Right cardiac atrium (tissue), 5 donors: ENCODE measurements at regions not wholly inside any gene's neighbourhood (a gene's known extent, or its start where the extent isn't known, plus 50 kb on each side); places are given as distances from the start of the nearest gene placed in this dataset.

Experiments used
- ATAC-seq, 2 donors: fragments of 200-7000 bp; cut with Tn5 transposase; one replicate each; pipeline versions ENCODE4 v1.8.0 to v1.9.1; 2020; ENCODE audit warnings: moderate library complexity in 2 of 2, mild to moderate bottlenecking in 1 of 2
- DNase-seq, 3 donors: peaks; one replicate each; pipeline ENCODE4 v3.0.0-alpha.2; 2020
- H3K27ac ChIP-seq: one replicate; pipeline ENCODE4 v1.5.1; 2013; ENCODE audit warnings: mild to moderate bottlenecking, low read length, control low read depth, moderate library complexity
- H3K27me3 ChIP-seq: one replicate; pipeline ENCODE4 v1.6.1; 2013; ENCODE audit not compliant: control insufficient read depth, insufficient read depth
- H3K4me1 ChIP-seq: one replicate; pipeline ENCODE4 v1.6.1; 2013; ENCODE audit warnings: low read length; ENCODE audit not compliant: control insufficient read depth, insufficient read depth
- H3K4me3 ChIP-seq: one replicate; pipeline ENCODE4 v1.5.1; 2013; ENCODE audit warnings: low read length, control low read depth
- H3K9me3 ChIP-seq: one replicate; pipeline ENCODE4 v1.6.1; 2013; ENCODE audit warnings: low read length; ENCODE audit not compliant: control insufficient read depth
- WGBS: extraction: QIAGEN DNeasy Blood & Tissue Kit; methylation state at CpG from one replicate; pipeline ENCODE4 v1.1.7; 2013; 5-methylcytosine and 5-hydroxymethylcytosine counted together
- intact Hi-C, 4 donors: fragments of 100-400 bp; cut with DNase I; formaldehyde crosslinking; loops; one replicate each; pipeline versions ENCODE4 v1.11.0 to v1.14.0; 2022 to 2023
- donor health status: healthy with polysubstance abuse.
- donor health status: DM: no; HTN: yes; CAD: no.
- donor health status: DM: no; HTN: no; CAD: no.
- donor health status: DM: no; HTN: yes; CAD: no; lungs with severe emphysema.
- donor health status: DM: yes; HTN: yes; CAD: no.

DNA sequence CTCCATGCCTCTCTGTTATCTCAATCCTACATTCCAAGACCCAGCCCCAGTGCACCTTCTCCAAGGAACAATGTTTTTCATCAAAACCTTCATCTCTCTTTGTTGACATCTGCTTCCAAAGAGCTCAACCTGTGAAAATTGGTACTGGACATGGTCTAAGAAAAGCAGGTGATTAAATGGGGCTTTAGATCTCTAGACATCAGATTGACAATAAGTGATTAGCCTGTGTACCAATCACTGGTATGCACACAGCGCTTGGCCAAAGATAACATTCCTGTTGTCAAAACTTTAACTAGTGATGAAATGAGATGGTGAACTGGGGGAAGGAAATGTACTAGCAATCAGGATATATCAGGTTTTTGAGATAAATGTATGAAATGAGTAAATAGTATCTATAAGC lies 183.3 kb downstream of the TDRD15 start:
- Histone ChIP-seq H3K9me3 (no peaks in the 10 kb centered on the region), H3K27ac (no peak overlapping the region), H3K4me3 (no peak overlapping the region), H3K27me3 (no peaks in the 10 kb centered on the region), H3K4me1 (no peaks in the 10 kb centered on the region)
- DNase-seq: no peak
- intact Hi-C loops: no loop called here
- whole genome bisulfite sequencing: 81% methylated on average over 1 of the region's 1 CpG
- ATAC-seq: no peak

DNA sequence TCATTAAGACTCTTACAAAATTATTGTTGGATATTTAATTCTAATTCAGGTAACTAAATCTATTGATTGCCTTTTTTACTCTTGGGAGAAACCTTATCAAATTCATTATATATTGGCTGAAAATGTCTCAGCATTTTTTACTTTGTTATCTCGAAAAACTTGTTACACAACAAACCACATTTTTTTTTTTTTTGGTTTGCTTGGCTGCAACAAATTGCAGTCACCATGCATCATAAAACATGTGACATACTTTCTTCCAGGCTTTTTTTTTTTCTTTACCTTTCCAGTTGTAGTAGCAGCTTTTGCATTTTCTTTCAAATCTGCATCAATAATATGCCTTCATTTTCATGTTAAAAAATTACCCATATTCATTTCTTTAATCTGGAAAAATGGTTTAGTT lies 186.7 kb downstream of the TDRD15 start:
- 55% methylated on average over 1 of the region's 1 CpG for WGBS
- Histone ChIP-seq H3K27ac (no peak overlapping the region), H3K4me1 (peaks cover 3% of the 10 kb centered on the region), H3K4me3 (no peak overlapping the region), H3K27me3 (no peaks in the 10 kb centered on the region), H3K9me3 (no peaks in the 10 kb centered on the region)
- DNase-seq: no peak
- ATAC-seq: no peak
- intact Hi-C loops: loop anchor here in 2 of 4 donors (10.0 kb wide), 1 partner anchor 266 kb away; the partner anchor contains the start of gene APOB (in 2 of the 2)

DNA sequence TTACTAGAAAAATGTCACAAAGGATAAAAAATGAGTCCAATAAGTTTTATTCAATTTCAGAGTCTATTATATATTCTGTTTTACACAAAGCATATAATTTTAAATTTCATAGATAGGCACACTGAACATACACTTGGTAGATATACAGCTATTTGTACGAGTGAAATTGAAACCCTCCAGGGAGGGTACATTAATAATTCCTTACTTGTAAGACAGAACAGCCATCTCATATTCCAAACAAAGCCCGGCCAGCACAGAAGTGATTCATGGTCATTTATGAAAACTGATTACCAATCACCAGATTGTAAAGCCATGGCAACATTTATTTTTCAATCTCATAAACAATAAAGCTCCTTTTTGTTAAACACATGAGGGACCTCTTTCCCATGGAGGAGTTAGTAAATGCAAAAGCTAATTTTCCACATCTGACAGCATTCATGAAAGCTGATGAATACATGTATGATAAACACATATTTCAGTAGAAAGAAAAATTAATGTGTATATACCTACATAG lies 190.6 kb downstream of the TDRD15 start:
- Histone ChIP-seq H3K27ac (no peak overlapping the region), H3K27me3 (no peaks in the 10 kb centered on the region), H3K9me3 (no peaks in the 10 kb centered on the region), H3K4me3 (no peak overlapping the region), H3K4me1 (peaks cover 3% of the 10 kb centered on the region)
- ATAC-seq: no peak
- 72% methylated on average over 2 of the region's 2 CpGs for WGBS
- no peak for DNase-seq
- intact Hi-C loops: loop anchor here in 2 of 4 donors (10.0 kb wide), 1 partner anchor 270 kb away; the partner anchor contains the start of gene APOB (in 2 of the 2)

DNA sequence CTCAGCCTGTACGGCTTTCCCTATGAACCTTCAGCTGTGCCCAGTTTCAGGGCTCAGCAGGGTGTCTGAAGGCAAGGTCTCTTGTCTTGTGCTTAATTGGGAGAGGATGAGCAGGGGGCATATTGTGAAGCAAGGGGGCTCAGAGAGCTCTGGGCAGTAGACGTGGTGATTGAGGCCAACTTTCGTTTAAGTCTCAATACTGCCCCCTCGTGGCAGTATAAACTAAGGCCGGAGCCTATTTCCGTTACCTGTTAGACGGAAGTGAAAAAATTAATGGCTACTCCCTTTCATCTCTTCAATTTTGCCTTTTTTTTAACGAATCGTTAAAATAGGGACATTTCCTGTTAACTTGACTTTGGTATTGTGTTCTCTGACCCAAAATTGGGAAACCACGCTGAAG lies 193.4 kb downstream of the TDRD15 start:
- intact Hi-C loops: loop anchor here (2.0 to 10.0 kb wide), 5 partner anchors 140 to 275 kb away; partner anchors contain the start of gene APOB (in 3 of the 4)
- Histone ChIP-seq H3K4me1 (peaks cover 3% of the 10 kb centered on the region), H3K27ac (no peak overlapping the region), H3K4me3 (no peak overlapping the region), H3K9me3 (no peaks in the 10 kb centered on the region), H3K27me3 (no peaks in the 10 kb centered on the region)
- DNase-seq: peak in 2 of 3 donors; percentile 44 to 66
- 21% methylated on average over 10 of the region's 10 CpGs for WGBS
- peak; percentile 68 to 73 for ATAC-seq

- H3K4me1 ChIP-seq: peaks cover 3% of the 10 kb centered on the region
- DNase-seq: no peak
- WGBS: 85% methylated on average over 2 of the region's 2 CpGs
- no peaks in the 10 kb centered on the region for H3K9me3 ChIP-seq
- H3K27me3 ChIP-seq: no peaks in the 10 kb centered on the region
- H3K4me3 ChIP-seq: no peak overlapping the region
- ATAC-seq: no peak
- intact Hi-C loops: loop anchor here in 3 of 4 donors (5.0 to 10.0 kb wide), 3 partner anchors 141 to 276 kb away; partner anchors contain the start of gene APOB (in 3 of the 3)
- no peak overlapping the region for H3K27ac ChIP-seq
These were observed 194.5 kb downstream of the TDRD15 start for GRCh38 chr2:21318263-21318662.

DNA sequence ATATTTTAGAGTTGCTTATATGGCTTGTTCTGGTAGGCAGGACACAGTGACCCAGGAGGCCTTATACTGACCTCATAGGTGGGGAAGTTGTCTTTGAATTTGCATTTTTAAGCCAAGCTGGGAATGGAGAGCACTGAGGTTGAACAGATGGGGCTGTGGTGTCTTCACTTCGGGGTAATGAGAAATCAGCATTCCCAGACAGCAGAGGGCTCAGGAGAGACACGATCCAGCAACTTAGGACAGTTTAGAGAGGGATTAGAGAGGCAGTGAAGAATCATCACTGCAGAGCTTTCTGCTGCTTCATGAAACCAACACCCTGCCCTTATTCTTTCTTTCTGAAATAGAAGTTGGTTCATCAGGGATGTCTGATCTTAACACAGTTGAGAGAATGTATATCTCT lies 202.4 kb downstream of the TDRD15 start:
- intact Hi-C loops: no loop called here
- no peak for ATAC-seq
- 45% methylated on average over 2 of the region's 2 CpGs for WGBS
- Histone ChIP-seq H3K4me1 (no peaks in the 10 kb centered on the region), H3K27me3 (no peaks in the 10 kb centered on the region), H3K9me3 (no peaks in the 10 kb centered on the region), H3K4me3 (no peak overlapping the region), H3K27ac (no peak overlapping the region)
- DNase-seq: no peak

GRCh38 chr2:21328177-21328576 lies 204.4 kb downstream of the TDRD15 start:
- no peaks in the 10 kb centered on the region for H3K4me1 ChIP-seq
- H3K9me3 ChIP-seq: no peaks in the 10 kb centered on the region
- DNase-seq: no peak
- no peak overlapping the region for H3K27ac ChIP-seq
- H3K27me3 ChIP-seq: no peaks in the 10 kb centered on the region
- no peak overlapping the region for H3K4me3 ChIP-seq
- intact Hi-C loops: no loop called here
- ATAC-seq: no peak
- WGBS: 56% methylated on average over 4 of the region's 4 CpGs

DNA sequence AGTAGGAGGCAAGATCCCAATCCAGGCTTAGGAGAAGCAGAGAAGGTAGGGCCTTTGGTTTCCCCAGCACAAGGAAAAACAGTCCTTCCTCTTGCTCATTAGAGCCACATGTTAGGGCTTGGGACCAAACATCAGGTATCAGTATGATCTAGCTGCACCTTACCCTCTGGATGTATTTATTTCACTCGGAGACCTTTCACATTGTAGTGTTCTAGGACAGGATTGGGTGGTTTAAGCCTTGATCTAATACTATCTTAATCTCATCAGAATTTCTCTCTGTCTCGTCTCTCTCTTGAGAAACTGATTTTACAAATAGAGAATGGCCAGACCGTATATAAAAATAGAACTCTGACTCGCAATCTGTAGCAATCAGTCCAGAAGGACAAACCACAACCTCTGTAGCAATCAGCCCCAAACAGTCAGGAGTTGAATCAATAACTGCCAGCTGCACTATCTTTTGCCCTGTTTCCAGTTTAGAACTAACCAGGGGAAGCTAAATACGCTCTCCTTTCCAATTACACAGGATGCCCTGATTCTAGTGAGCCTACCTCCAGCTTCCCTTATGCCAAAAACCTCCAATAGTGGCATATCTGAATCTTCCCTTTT lies 207.1 kb downstream of the TDRD15 start:
- WGBS: 64% methylated on average over 5 of the region's 5 CpGs
- Histone ChIP-seq H3K27ac (no peak overlapping the region), H3K9me3 (no peaks in the 10 kb centered on the region), H3K27me3 (no peaks in the 10 kb centered on the region), H3K4me3 (no peak overlapping the region), H3K4me1 (no peaks in the 10 kb centered on the region)
- no peak for ATAC-seq
- DNase-seq: no peak
- intact Hi-C loops: no loop called here

DNA sequence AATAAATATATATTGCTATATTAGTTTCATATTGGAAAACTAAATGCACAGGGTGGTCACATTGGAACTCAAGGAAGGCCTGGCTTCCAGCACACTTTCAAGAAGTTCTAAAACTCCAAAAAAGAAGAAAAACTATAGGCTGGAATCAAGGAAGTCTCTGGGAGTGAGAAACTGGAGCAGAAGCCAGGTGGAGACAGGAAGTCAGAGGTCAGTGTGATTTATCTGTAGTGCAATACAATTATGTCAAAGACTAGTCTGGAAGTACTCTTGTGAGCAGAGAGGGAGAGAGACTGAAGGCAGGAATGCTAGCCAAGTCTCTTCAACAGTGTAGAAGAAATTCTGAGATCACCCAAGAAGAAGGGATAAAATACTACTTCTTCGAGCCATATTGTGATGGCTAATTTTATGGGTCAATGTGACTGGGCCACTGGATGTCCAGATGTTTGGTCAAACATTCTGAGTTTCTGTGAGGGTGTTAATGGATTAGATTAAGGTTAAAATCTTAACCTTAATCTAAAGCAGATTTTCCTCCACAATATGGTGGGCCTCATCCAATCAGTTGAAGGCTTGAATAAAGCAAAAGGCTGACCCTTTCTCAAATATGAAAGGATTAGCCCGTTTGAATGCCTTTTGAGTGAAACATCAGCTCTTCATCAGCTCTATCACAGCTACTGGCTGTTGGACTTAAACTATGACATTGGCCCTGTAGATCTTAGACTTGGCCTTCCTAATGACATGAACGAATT lies 208.0 kb downstream of the TDRD15 start:
- Histone ChIP-seq H3K27ac (no peak overlapping the region), H3K27me3 (no peaks in the 10 kb centered on the region), H3K4me3 (no peak overlapping the region), H3K4me1 (no peaks in the 10 kb centered on the region), H3K9me3 (no peaks in the 10 kb centered on the region)
- DNase-seq: no peak
- intact Hi-C loops: no loop called here
- no peak for ATAC-seq
- 72% methylated on average over 3 of the region's 3 CpGs for WGBS

DNA sequence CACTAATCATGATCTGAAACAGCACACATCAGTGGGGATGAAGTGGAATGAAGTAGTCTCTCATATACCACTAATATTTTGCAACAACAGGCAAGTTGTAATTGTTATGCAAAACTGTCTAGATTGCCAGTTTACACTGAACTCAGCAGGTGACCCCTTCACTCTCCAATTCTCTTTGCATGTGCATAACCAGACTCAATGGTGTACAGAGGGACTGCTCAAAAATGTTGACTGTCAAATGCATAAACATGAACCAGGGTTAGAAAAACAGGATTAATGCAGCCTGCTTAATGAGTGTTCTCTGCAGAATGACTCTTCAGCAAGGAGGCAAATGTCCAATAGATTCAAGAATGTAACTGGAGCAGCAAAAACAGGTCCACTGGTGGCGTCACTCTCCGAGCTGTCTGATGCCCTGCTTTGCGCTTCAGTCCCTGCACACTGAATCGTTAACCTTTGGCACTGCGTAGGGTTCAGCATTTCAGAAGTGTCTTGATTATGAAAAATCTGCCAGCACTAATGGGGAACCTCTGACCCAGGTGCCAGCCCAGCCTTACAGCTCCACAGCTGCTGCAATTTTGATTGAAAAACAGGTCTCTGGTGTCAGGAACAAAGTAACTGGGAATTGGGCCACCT lies 209.3 kb downstream of the TDRD15 start:
- Histone ChIP-seq H3K27ac (no peak overlapping the region), H3K4me1 (no peaks in the 10 kb centered on the region), H3K27me3 (no peaks in the 10 kb centered on the region), H3K9me3 (no peaks in the 10 kb centered on the region), H3K4me3 (no peak overlapping the region)
- WGBS: 69% methylated on average over 5 of the region's 5 CpGs
- DNase-seq: no peak
- intact Hi-C loops: no loop called here
- no peak for ATAC-seq

GRCh38 chr2:21333684-21334083 lies 209.9 kb downstream of the TDRD15 start:
- intact Hi-C loops: no loop called here
- DNase-seq (no peak), ATAC-seq (no peak)
- no peaks in the 10 kb centered on the region for H3K9me3 ChIP-seq
- H3K27me3 ChIP-seq: no peaks in the 10 kb centered on the region
- WGBS: 57% methylated on average over 2 of the region's 2 CpGs
- no peak overlapping the region for H3K27ac ChIP-seq
- no peak overlapping the region for H3K4me3 ChIP-seq
- H3K4me1 ChIP-seq: no peaks in the 10 kb centered on the region
